ENCODE measurements at regions not wholly inside any gene's neighbourhood (a gene's known extent, or its start where the extent isn't known, plus 50 kb on each side); places are given as distances from the start of the nearest gene placed in this dataset.

- TF ChIP-seq, protein P1, sequence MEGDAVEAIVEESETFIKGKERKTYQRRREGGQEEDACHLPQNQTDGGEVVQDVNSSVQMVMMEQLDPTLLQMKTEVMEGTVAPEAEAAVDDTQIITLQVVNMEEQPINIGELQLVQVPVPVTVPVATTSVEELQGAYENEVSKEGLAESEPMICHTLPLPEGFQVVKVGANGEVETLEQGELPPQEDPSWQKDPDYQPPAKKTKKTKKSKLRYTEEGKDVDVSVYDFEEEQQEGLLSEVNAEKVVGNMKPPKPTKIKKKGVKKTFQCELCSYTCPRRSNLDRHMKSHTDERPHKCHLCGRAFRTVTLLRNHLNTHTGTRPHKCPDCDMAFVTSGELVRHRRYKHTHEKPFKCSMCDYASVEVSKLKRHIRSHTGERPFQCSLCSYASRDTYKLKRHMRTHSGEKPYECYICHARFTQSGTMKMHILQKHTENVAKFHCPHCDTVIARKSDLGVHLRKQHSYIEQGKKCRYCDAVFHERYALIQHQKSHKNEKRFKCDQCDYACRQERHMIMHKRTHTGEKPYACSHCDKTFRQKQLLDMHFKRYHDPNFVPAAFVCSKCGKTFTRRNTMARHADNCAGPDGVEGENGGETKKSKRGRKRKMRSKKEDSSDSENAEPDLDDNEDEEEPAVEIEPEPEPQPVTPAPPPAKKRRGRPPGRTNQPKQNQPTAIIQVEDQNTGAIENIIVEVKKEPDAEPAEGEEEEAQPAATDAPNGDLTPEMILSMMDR (conservative IDR thresholded peaks at IDR 0.05), result no peak
- TF ChIP-seq ZFX (IDR thresholded peaks at IDR 0.05), result no peak
These were observed 241.4 kb downstream of the HINT1 start for GRCh38 chr5:130923543-130924124.
